Head of caudate nucleus (tissue), 42 donors: ENCODE measurements at regions not wholly inside any gene's neighbourhood (a gene's known extent, or its start where the extent isn't known, plus 50 kb on each side); places are given as distances from the start of the nearest gene placed in this dataset.
A peak's percentile ranks its signal among the peaks of the same experiment; 100 is the strongest.
"Not testable (repeated sequence)": the region's sequence is repeated elsewhere in the genome, so short reads cannot be mapped to it uniquely, and the experiment has no call there.

ENCODE experiments used
- DNase-seq, 42 donors: peaks; one replicate each; pipeline versions ENCODE4 v3.0.0 to v3.0.0-alpha.2; 2020 to 2021; ENCODE audit warnings: mixed read lengths in 7 of 42
- intact Hi-C: fragments of 100-400 bp; cut with DNase I; formaldehyde crosslinking; loops from one replicate; pipeline ENCODE4 v1.15.0; 2022

DNA sequence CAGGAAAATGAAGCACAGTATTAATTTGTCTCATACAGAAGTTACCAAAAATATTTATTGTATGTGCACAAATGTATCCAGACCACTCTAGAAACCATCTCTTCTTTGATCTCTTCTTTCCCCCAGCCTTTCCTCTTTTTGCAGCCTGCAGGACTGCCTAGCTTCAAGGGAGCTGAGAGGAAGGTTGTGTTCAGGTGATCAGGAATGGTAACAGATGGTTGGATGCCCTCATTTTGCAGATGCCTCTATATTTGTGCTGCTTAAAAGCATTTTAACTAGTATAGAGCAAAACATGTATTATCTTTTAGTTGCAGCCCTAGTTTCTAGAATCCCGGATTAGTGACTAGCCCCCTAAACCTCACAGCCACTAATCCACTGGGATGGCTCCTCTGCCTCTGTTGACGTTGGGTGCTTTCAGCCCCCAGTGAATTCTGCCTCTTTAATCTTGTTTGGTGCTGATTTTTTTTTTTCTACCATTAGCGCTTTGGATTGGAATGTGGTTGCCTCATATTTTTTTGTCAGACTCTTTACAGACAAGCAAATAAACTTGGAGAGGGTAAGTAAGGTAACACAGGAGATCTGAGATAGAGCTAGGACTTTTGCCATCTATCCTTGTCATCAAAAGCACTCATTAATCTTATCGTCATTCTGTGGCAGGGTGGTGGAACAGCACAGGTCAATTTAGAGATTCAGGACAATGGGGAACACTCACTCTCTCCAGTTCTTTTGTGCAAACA is 103.8 kb upstream of the NDUFV2 start:
- no peak for DNase-seq
- intact Hi-C loops = no loop called here

DNA sequence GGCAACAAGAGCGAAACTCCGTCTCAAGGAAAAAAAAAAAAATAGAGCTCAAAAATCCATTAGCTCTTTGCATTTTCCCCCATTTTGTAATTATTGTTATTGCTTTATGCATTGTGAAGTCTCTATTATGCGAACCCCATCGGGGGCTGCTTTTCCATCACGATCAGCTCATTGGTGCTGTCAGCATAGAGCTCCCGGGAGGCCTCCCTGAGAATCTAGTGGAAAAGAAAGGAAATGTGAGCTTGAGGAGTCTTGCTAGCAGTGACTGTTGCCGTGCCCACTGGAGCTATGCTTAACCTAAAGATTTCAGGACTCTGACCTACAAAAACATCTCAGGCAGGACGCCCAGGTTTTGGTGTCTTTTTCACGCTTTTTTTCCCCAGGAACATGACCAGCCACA is 102.6 kb upstream of the NDUFV2 start:
- intact Hi-C loops = loop anchor here (10.0 kb wide), 1 partner anchor 55 kb away; no protein-coding TSS in a partner anchor
- no peak for DNase-seq

DNA sequence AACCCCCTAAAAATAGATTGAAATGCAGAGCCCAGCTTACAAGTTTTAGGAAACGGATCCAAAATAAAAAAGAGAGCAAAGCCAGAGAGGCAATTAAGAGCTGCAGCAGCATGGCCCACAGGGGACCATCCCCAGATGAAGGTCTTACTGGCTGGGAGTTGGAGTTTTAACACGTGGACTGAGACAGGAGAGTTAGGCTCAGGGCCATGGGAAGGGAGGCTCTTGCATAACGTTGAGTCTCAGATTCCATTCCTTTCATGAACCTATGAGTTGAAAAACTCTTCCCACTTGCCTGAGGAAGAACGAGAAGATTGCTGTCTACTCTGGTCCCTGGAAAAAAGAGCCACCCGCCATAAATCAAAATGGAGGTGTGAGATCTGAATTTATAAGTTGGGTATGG is 101.8 kb upstream of the NDUFV2 start:
- intact Hi-C loops = loop anchor here (10.0 kb wide), 1 partner anchor 56 kb away; no protein-coding TSS in a partner anchor
- DNase-seq = no peak

GRCh38 chr18:9001209-9001608 is 101.3 kb upstream of the NDUFV2 start:
- intact Hi-C loops = loop anchor here (10.0 kb wide), 1 partner anchor 56 kb away; no protein-coding TSS in a partner anchor

DNA sequence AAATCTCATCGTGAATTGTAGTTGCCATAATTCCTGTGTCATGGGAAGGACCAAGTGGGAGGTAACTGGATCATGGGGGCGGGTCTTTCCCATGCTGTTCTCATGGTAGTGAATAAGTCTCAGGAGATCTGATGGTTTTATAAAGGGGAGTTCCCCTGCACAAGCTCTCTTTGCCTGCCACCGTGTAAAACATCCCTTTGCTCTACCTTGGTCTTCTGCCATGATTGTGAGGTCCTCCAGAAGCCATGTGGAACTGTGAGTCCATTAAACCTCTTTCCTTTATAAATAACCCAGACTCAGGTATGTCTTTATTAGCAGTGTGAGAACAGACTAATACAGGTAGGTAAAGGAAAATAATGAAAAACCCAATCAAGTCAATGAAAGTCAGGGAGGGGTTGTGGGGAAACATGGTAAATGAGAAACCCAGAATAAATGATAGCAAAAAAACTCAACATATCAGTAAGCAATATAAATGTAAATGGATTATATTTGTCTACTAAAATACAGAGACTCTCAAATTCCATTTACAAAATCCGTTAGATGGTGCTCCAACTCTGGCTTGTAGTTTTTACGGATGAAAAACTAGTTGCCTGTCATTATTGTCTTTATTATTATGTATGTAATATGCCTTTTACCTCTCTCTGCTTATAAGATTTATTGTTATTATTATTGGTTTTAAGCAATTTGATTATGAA is 98.9 kb upstream of the NDUFV2 start:
- DNase-seq = no peak
- intact Hi-C loops = loop anchor here (10.0 kb wide), 1 partner anchor 59 kb away; no protein-coding TSS in a partner anchor

More at GRCh38 chr18:9001209-9001608, 101.3 kb upstream of the NDUFV2 start:
- no peak for DNase-seq

DNA sequence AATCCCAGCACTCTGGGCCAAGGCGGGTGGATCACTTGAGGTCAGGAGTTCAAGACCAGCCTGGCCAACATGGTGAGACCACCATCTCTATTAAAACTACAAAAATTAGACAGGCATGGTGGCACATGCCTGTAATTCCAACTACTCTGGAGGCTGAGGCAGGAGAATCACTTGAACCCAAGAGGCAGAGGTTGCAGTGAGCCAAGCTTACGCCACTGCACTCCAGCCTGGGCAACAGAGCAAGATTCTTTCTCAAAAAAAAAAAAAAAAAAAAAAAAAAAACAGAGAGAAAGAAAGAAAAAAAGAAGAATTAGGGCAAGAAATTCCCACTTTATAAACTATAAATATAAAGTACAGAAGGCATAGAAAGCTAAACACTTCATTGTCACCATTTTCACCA is 98.2 kb upstream of the NDUFV2 start:
- not testable (repeated sequence) for DNase-seq
- intact Hi-C loops = loop anchor here (10.0 kb wide), 1 partner anchor 60 kb away; no protein-coding TSS in a partner anchor

- intact Hi-C loops = loop anchor here (10.0 kb wide), 1 partner anchor 63 kb away; no protein-coding TSS in a partner anchor
These were observed 94.8 kb upstream of the NDUFV2 start for GRCh38 chr18:9007700-9008099.

GRCh38 chr18:9008200-9008708 is 94.2 kb upstream of the NDUFV2 start:
- intact Hi-C loops = loop anchor here (10.0 kb wide), 1 partner anchor 63 kb away; no protein-coding TSS in a partner anchor
- DNase-seq = no peak

More at GRCh38 chr18:9007700-9008099, 94.8 kb upstream of the NDUFV2 start:
- not testable (repeated sequence) for DNase-seq

GRCh38 chr18:9008709-9009635 is 93.5 kb upstream of the NDUFV2 start:
- DNase-seq = no peak
- intact Hi-C loops = loop anchor here (10.0 kb wide), 1 partner anchor 64 kb away; no protein-coding TSS in a partner anchor

GRCh38 chr18:9009703-9010488 is 92.6 kb upstream of the NDUFV2 start:
- intact Hi-C loops = loop anchor here (10.0 kb wide), 1 partner anchor 65 kb away; no protein-coding TSS in a partner anchor

GRCh38 chr18:9011431-9011830 is 91.1 kb upstream of the NDUFV2 start:
- intact Hi-C loops = no loop called here

More at GRCh38 chr18:9009703-9010488, 92.6 kb upstream of the NDUFV2 start:
- DNase-seq = no peak

DNA sequence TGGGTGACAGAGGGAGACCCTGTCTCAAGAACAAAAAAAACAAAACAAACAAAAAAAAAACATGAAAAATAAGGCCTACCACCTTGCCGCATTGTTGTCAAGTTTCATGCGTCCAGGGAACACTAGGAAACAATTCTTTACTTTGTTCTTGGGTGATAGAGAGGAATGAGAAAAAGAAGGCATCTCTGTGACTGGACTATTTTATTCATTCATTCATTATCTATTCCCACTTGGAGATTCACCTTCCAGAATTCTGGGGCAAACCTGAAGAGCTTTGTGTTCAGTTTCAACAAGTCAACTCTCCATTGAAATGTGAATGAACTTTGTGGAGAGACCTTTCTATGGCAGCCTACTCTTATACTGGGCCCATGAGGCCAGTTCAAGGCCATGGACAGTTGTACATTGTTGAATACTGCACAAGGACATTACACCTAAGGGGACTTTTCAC is 88.5 kb upstream of the NDUFV2 start:
- no peak for DNase-seq
- intact Hi-C loops = no loop called here

More at GRCh38 chr18:9011431-9011830, 91.1 kb upstream of the NDUFV2 start:
- DNase-seq = no peak

DNA sequence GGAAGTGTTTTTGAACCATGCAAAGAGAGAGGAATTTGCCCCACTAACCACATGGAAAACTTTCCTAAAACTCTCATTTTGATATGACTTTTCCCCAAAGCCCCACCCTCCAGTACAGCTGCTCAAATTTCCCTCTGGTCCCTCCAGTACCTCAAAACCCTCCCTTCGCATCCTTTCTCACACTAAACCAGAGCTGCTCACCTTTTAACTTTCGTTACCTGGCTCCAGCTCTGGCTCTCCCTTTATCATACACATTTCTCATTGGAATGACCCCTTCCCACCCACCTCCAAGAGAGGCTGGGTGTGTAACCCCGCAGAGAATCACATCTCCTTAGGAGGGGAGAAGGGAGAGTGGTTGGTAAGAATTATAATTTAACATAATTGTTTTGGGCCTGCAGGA is 86.8 kb upstream of the NDUFV2 start:
- no peak for DNase-seq
- intact Hi-C loops = no loop called here

GRCh38 chr18:9016633-9017166 is 85.8 kb upstream of the NDUFV2 start:
- DNase-seq = no peak
- intact Hi-C loops = no loop called here

DNA sequence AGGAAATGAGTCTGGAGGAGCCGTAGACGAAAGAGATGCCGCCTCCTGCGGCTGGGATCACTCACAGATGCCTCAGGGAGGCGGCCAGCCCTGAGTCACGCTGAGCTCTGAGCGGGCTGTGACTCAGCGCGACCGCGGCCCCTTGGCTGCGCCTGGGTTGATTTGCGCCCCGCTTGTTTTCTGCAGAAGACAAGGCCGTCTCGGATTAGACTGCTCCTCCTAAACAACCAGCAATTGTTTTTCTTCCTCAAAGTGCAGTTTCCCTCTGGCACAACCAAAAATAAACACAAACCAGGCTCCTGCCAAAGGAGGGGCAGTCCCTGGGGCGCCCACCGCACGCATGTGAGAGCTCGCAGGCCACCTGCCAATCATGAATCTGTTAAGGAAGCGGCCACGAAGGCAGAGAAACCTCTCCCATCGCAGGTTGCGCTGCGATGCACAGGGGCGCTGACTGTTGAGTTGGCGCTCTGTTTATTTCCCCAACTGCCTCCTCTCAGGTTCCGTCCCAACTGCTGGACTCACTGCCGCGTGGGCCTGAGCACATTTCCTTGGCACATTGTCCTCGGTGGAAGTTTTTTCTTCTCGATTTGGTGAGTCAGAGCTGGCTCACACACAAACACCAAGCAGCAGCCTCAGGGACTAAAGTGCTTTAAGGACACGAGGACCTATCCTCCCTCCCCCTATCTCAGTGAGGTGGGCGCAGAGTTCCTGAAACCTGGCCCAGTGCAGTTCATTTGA is 85.2 kb upstream of the NDUFV2 start:
- intact Hi-C loops = no loop called here

GRCh38 chr18:9017905-9018227 is 84.6 kb upstream of the NDUFV2 start:
- intact Hi-C loops = no loop called here
- DNase-seq = no peak

More for the DNA sequence above, 85.2 kb upstream of the NDUFV2 start:
- DNase-seq = peak in 34 of 42 donors; percentile 11 to 76 (median 28)

DNA sequence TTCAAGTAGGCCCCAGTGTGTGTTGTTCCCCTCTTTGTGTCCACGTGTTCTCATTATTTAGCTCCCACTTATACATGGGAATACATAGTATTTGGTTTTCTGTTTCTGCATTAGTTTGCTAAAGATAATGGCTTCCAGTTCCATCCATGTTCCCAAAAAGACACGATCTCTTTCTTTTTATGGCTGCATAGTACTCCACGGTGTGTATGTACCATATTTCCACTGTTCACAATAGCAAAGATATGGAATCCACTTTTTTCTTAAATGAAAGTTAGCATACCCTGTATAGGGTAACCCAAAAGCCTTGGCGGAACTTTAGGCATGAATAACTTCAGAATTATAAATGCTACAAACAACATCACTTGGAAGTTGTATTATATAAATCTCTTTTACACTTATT is 83.4 kb upstream of the NDUFV2 start:
- intact Hi-C loops = no loop called here
- no peak for DNase-seq
